A673 (cell line): ENCODE measurements at regions not wholly inside any gene's neighbourhood (a gene's known extent, or its start where the extent isn't known, plus 50 kb on each side); places are given as distances from the start of the nearest gene placed in this dataset.
A peak's percentile ranks its signal among the peaks of the same experiment; 100 is the strongest.

Source experiments
- BruUV-seq: library from RNA; stranded (reverse); fragments of 400-500 nt; replicated peaks from 2 replicates; lab custom pipeline; 2021; lab: Mats Ljungman, UMichigan
- CTCF ChIA-PET: fragments of 300-600 bp; sonication (Branson Sonifier 250); formaldehyde crosslinking; loops from one replicate; lab custom pipeline; 2022; ENCODE audit warnings: antibody characterized with exemption; lab: Charles Lee
- POLR2A ChIA-PET: fragments of 300-600 bp; sonication (Branson Sonifier 250); formaldehyde crosslinking; loops from one replicate; lab custom pipeline; 2022; ENCODE audit warnings: antibody characterized with exemption; ENCODE audit not compliant: low non-redundant PET; lab: Charles Lee
- DNase-seq: peaks from one replicate; pipeline ENCODE4 v3.0.0-alpha.2; 2015; ENCODE audit warnings: low spot score
- H3K27ac ChIP-seq: fragments of 200-600 bp; sonication (generic); 2 replicates; pipeline ENCODE4 v1.5.1; 2016; ENCODE audit warnings: mixed run types, low read depth, mild to moderate bottlenecking, mixed read lengths, antibody characterized with exemption, low read length; ENCODE audit not compliant: poor library complexity, severe bottlenecking
- H3K27me3 ChIP-seq: fragments of 200-600 bp; sonication (generic); replicated peaks from 2 replicates; pipeline ENCODE4 v1.6.1; 2017; ENCODE audit warnings: mixed run types, low read depth, mild to moderate bottlenecking, mixed read lengths, antibody characterized with exemption, low read length; ENCODE audit not compliant: insufficient read depth, poor library complexity
- H3K36me3 ChIP-seq: fragments of 200-600 bp; sonication (generic); 2 replicates; pipeline ENCODE4 v1.6.1; 2016; ENCODE audit warnings: mixed run types, mild to moderate bottlenecking, mixed read lengths, antibody characterized with exemption, low read length; ENCODE audit not compliant: insufficient read depth, poor library complexity, severe bottlenecking
- H3K4me1 ChIP-seq: fragments of 200-600 bp; sonication (generic); 2 replicates; pipeline ENCODE4 v1.6.1; 2017; ENCODE audit warnings: mixed run types, mild to moderate bottlenecking, mixed read lengths, antibody characterized with exemption, low read length; ENCODE audit not compliant: insufficient read depth, poor library complexity, severe bottlenecking
- H3K4me3 ChIP-seq: fragments of 200-600 bp; sonication (generic); 2 replicates; pipeline ENCODE4 v1.5.1; 2016; ENCODE audit warnings: low read depth, mixed run types, mild to moderate bottlenecking, mixed read lengths, low read length; ENCODE audit not compliant: poor library complexity, severe bottlenecking
- H3K9me3 ChIP-seq: fragments of 200-600 bp; sonication (generic); 2 replicates; pipeline ENCODE4 v1.6.1; 2016; ENCODE audit warnings: mixed run types, low read depth, mild to moderate bottlenecking, mixed read lengths, antibody characterized with exemption, low read length; ENCODE audit not compliant: poor library complexity, severe bottlenecking
- CTCF ChIP-seq: fragments of 300-800, 200-600 bp; sonication (generic); conservative IDR thresholded peaks from 2 replicates; pipeline ENCODE4 v1.5.1; 2017; ENCODE audit warnings: low read depth, mild to moderate bottlenecking, antibody characterized with exemption, low read length, moderate library complexity, mixed read lengths
- EZH2 ChIP-seq: fragments of 200-600 bp; sonication (generic); IDR thresholded peaks from 2 replicates; pipeline ENCODE4 v1.6.1; 2017; ENCODE audit warnings: borderline replicate concordance, low read depth, mild to moderate bottlenecking, mixed read lengths, antibody characterized with exemption, low read length; ENCODE audit not compliant: poor library complexity, severe bottlenecking
- intact Hi-C: fragments of 100-400 bp; cut with micrococcal nuclease; formaldehyde crosslinking; loops from one replicate; pipeline ENCODE4 v1.10.0; 2022; ENCODE audit not compliant: unreplicated experiment

DNA sequence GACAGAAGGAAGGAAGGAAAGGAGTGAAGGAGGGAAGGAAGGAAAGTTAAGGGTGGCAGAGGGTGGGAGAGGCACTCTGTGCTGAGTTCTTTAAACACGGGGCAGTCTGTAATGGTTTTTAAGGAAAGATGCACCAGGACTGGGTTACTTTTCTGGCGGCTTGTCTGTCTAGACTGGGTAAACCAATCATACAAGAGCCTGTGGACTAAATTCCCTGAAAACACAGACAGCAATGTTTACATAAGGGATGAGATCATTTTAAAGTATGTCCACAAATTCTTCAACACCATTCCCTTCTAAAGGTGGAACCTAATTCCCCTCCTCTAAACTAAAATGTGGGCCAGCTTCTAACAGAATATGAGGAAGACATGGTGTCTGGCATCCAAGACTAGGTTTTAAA lies 235.5 kb upstream of the IGF1R start:
- intact Hi-C loops: no loop called here
- Histone ChIP-seq H3K27ac (no peak overlapping the region), H3K4me1 (no peaks in the 10 kb centered on the region), H3K4me3 (no peak overlapping the region), H3K36me3 (no peaks in the 10 kb centered on the region), H3K9me3 (no peaks in the 10 kb centered on the region), H3K27me3 (no peaks in the 10 kb centered on the region)
- TF ChIP-seq EZH2 (no peak), CTCF (no peak)
- ChIA-PET POLR2A (no interaction called here), CTCF (no interaction called here)
- DNase-seq: peak; percentile 25
- no TSS peak for BruUV-seq

DNA sequence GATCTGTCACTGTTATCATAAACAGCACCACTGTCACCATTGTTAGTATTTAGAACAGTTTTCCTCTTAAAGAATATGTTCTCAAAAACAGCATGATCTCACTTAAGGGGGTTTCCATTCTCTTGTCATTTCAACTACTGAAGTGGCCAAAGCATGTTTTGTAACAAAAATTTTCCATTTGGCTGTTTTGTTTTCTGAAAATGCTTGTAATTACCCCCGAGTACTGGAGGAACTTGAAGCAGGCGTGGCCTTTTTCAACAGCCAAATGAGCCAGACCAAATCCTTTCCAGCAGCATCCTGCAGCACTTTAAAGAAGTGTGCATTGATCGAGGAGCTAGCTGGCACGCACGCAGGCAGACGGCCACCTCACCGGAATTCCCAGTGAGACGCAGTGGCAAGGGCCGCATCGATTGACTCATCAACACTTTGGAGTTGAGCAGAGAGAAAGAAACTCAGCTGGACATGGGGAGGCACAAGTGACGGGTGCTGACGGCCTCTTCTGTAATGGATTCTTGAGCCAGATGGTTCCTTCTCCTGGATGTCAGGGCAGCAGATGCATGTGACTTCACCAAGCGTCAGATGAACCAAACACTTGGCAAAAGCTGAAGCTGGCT lies 234.3 kb upstream of the IGF1R start:
- Histone ChIP-seq H3K27me3 (no peaks in the 10 kb centered on the region), H3K36me3 (no peaks in the 10 kb centered on the region), H3K9me3 (no peaks in the 10 kb centered on the region), H3K4me3 (no peak overlapping the region), H3K4me1 (no peaks in the 10 kb centered on the region), H3K27ac (no peak overlapping the region)
- BruUV-seq: no TSS peak
- no peak for DNase-seq
- intact Hi-C loops: no loop called here
- CTCF ChIA-PET: no interaction called here
- TF ChIP-seq CTCF: no peak
- no peak for TF ChIP-seq EZH2
- POLR2A ChIA-PET: no interaction called here

DNA sequence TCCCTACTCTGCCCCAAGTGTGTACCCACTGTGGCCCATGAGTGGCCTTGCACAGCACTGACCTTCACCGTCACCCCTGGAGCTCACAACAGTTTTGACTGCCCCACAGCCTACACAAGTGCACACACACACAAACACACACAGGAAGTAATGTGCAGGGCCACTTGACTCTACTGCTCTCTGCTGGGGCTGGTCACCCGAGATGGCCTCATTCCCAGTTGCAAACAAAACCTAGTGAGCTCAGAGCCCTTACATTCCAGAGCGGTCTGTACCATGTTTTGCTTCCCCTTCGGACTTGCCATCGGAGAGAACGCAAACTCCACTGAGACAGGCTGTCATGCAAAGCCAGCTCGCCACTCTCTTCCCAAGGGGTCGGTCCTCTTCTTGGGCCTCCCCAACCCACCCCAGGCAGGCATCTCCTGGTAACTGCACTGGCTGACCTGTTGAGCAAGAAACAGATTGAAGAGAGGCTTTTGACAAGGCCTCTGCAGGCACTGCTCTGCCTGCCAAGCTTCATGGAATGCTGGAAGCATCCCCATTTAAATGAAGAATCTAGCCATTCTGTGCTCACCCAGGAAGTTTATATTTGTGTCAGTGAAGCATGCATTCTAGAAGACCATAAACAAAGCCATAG lies 232.0 kb upstream of the IGF1R start:
- CTCF ChIA-PET: interaction anchor here (1.2 kb wide), 1 partner anchor 105 kb away, joined by 4 read pairs; no protein-coding TSS in a partner anchor
- Histone ChIP-seq H3K9me3 (no peaks in the 10 kb centered on the region), H3K27me3 (peaks cover 3% of the 10 kb centered on the region), H3K4me1 (no peaks in the 10 kb centered on the region), H3K4me3 (no peak overlapping the region), H3K36me3 (no peaks in the 10 kb centered on the region), H3K27ac (no peak overlapping the region)
- POLR2A ChIA-PET: no interaction called here
- intact Hi-C loops: no loop called here
- no peak for TF ChIP-seq CTCF
- BruUV-seq: no TSS peak
- DNase-seq: no peak
